IMR-90 (cell line): ENCODE measurements at regions not wholly inside any gene's neighbourhood (a gene's known extent, or its start where the extent isn't known, plus 50 kb on each side); places are given as distances from the start of the nearest gene placed in this dataset.

ENCODE experiments used
- ATAC-seq: fragments of 200-7000 bp; cut with Tn5 transposase; 2 replicates; pipeline ENCODE4 v1.9.1; 2020; ENCODE audit warnings: low read depth, mild to moderate bottlenecking, moderate library complexity
- BruUV-seq: library from RNA; stranded (reverse); fragments of 400-500 nt; replicated peaks from 2 replicates; lab custom pipeline; 2021; lab: Mats Ljungman, UMichigan
- CTCF ChIA-PET: fragments of 300-600 bp; formaldehyde crosslinking; extraction: SDS; loops from one replicate; lab custom pipeline; 2021; ENCODE audit warnings: antibody characterized with exemption; lab: Yijun Ruan, JAX
- POLR2A ChIA-PET: fragments of 300-600 bp; sonication (Branson Sonifier 250); formaldehyde crosslinking; loops from one replicate; lab custom pipeline; 2022; ENCODE audit warnings: antibody characterized with exemption; ENCODE audit not compliant: unreplicated experiment; lab: Charles Lee
- DNase-seq: peaks from one replicate; pipeline ENCODE4 v3.0.0; 2013
- H2AFZ ChIP-seq: replicated peaks from 2 replicates; pipeline ENCODE3; 2013; ENCODE audit warnings: low read length, mild to moderate bottlenecking; ENCODE audit not compliant: poor library complexity
- H2AK5ac ChIP-seq: 2 replicates; pipeline ENCODE4 v1.6.1; 2013; ENCODE audit warnings: low read depth, low read length, inconsistent platforms
- H2AK9ac ChIP-seq: replicated peaks from 2 replicates; pipeline ENCODE3; 2013; ENCODE audit warnings: mild to moderate bottlenecking, low read depth, low read length, moderate library complexity; ENCODE audit not compliant: poor library complexity
- H2BK120ac ChIP-seq: 2 replicates; pipeline ENCODE4 v1.6.1; 2013; ENCODE audit warnings: low read depth, low read length, inconsistent platforms
- H2BK15ac ChIP-seq: 3 replicates; pipeline ENCODE4 v1.6.1; 2013; ENCODE audit warnings: low read depth, low read length, inconsistent platforms
- H2BK20ac ChIP-seq: 2 replicates; pipeline ENCODE4 v1.6.1; 2013; ENCODE audit warnings: low read depth, mild to moderate bottlenecking, inconsistent platforms, low read length, moderate library complexity
- H2BK5ac ChIP-seq: 2 replicates; pipeline ENCODE4 v1.6.1; 2013; ENCODE audit warnings: mild to moderate bottlenecking, low read depth, low read length, inconsistent platforms; ENCODE audit not compliant: poor library complexity, severe bottlenecking
- H3K14ac ChIP-seq: replicated peaks from 2 replicates; pipeline ENCODE4 v1.6.1; 2013; ENCODE audit warnings: low read depth, low read length, inconsistent platforms
- H3K18ac ChIP-seq: 2 replicates; pipeline ENCODE4 v1.6.1; 2013; ENCODE audit warnings: low read depth, low read length, control low read depth
- H3K23ac ChIP-seq: 2 replicates; pipeline ENCODE4 v1.6.1; 2013; ENCODE audit warnings: low read depth, low read length, inconsistent platforms
- H3K27ac ChIP-seq: 2 replicates; pipeline ENCODE4 v1.5.1; 2013; ENCODE audit warnings: mild to moderate bottlenecking, control low read depth, low read length; ENCODE audit not compliant: insufficient read depth
- H3K27me3 ChIP-seq: 2 replicates; pipeline ENCODE4 v1.6.1; 2013; ENCODE audit warnings: low read length; ENCODE audit not compliant: control insufficient read depth, insufficient read depth
- H3K36me3 ChIP-seq: 2 replicates; pipeline ENCODE4 v1.6.1; 2013; ENCODE audit warnings: low read length, mixed read lengths; ENCODE audit not compliant: control insufficient read depth, insufficient read depth
- H3K4ac ChIP-seq: 2 replicates; pipeline ENCODE4 v1.6.1; 2013; ENCODE audit warnings: low read depth, low read length, inconsistent platforms
- H3K4me1 ChIP-seq: 2 replicates; pipeline ENCODE4 v1.6.1; 2013; ENCODE audit warnings: low read length, mixed read lengths; ENCODE audit not compliant: control insufficient read depth, insufficient read depth
- H3K4me2 ChIP-seq: 2 replicates; pipeline ENCODE4 v1.6.1; 2013; ENCODE audit warnings: low read depth, mild to moderate bottlenecking, control low read depth, low read length, moderate library complexity
- H3K4me3 ChIP-seq: 2 replicates; pipeline ENCODE4 v1.5.1; 2013; ENCODE audit warnings: low read depth, mild to moderate bottlenecking, control low read depth, low read length, moderate library complexity; ENCODE audit not compliant: insufficient read depth
- H3K56ac ChIP-seq: 2 replicates; pipeline ENCODE4 v1.6.1; 2013; ENCODE audit warnings: low read length, inconsistent platforms; ENCODE audit not compliant: insufficient read depth; ENCODE audit errors: extremely low read depth
- H3K79me1 ChIP-seq, 2 experiments: 2 replicates each; pipeline ENCODE4 v1.6.1; 2013; ENCODE audit warnings: low read length in 2 of 2, inconsistent platforms in 1 of 2, low read depth in 1 of 2
- H3K9ac ChIP-seq: 2 replicates; pipeline ENCODE4 v1.6.1; 2013; ENCODE audit warnings: low read depth, low read length, control low read depth
- H3K9me1 ChIP-seq: 2 replicates; pipeline ENCODE4 v1.6.1; 2013; ENCODE audit warnings: low read length, inconsistent platforms; ENCODE audit not compliant: insufficient read depth
- H3K9me3 ChIP-seq: 2 replicates; pipeline ENCODE4 v1.6.1; 2013; ENCODE audit warnings: low read length; ENCODE audit not compliant: control insufficient read depth, insufficient read depth
- H4K20me1 ChIP-seq: 2 replicates; pipeline ENCODE4 v1.6.1; 2013; ENCODE audit warnings: low read length, inconsistent platforms; ENCODE audit not compliant: insufficient read depth
- H4K5ac ChIP-seq: 2 replicates; pipeline ENCODE4 v1.6.1; 2013; ENCODE audit warnings: mild to moderate bottlenecking, low read depth, low read length, control low read depth
- H4K8ac ChIP-seq, 2 experiments: 2 replicates each; pipeline ENCODE4 v1.6.1; 2013; ENCODE audit warnings: low read depth in 2 of 2, low read length in 2 of 2, control low read depth in 1 of 2, inconsistent platforms in 1 of 2
- H4K91ac ChIP-seq: 2 replicates; pipeline ENCODE4 v1.6.1; 2013; ENCODE audit warnings: low read depth, low read length, inconsistent platforms; ENCODE audit not compliant: insufficient read depth
- BHLHE40 ChIP-seq: fragments of 150-350 bp; IDR thresholded peaks from 2 replicates; pipeline ENCODE4 v1.6.1; 2016; ENCODE audit warnings: mild to moderate bottlenecking, low read depth, low read length
- CEBPB ChIP-seq: IDR thresholded peaks from 2 replicates; pipeline ENCODE4 v1.6.1; 2012; ENCODE audit warnings: low read depth, low read length, improper control_type of control experiment
- CHD1 ChIP-seq: IDR thresholded peaks from 2 replicates; pipeline ENCODE4 v1.6.1; 2012; ENCODE audit warnings: low read depth, low read length, improper control_type of control experiment
- MAFK ChIP-seq: IDR thresholded peaks from 2 replicates; pipeline ENCODE4 v1.6.1; 2012; ENCODE audit warnings: low read depth, low read length, improper control_type of control experiment
- MAZ ChIP-seq: IDR thresholded peaks from 2 replicates; pipeline ENCODE4 v1.6.1; 2012; ENCODE audit warnings: low read depth, mild to moderate bottlenecking, low read length, improper control_type of control experiment, moderate library complexity, borderline replicate concordance
- MXI1 ChIP-seq: IDR thresholded peaks from 2 replicates; pipeline ENCODE4 v1.6.1; 2012; ENCODE audit warnings: low read depth, mild to moderate bottlenecking, low read length, moderate library complexity, borderline replicate concordance
- NFE2L2 ChIP-seq: fragments of 150-350 bp; IDR thresholded peaks from 2 replicates; pipeline ENCODE4 v1.6.1; 2016; ENCODE audit warnings: low read depth, mild to moderate bottlenecking, low read length
- POLR2A ChIP-seq: IDR thresholded peaks from 2 replicates; pipeline ENCODE4 v1.6.1; 2012; ENCODE audit warnings: mild to moderate bottlenecking, low read depth, low read length
- RCOR1 ChIP-seq: IDR thresholded peaks from 2 replicates; pipeline ENCODE4 v1.6.1; 2012; ENCODE audit warnings: mild to moderate bottlenecking, low read length, improper control_type of control experiment; ENCODE audit not compliant: insufficient replicate concordance
- RFX5 ChIP-seq: IDR thresholded peaks from 2 replicates; pipeline ENCODE4 v1.8.0; 2012; ENCODE audit warnings: low read depth, mild to moderate bottlenecking, low read length, moderate library complexity
- WGBS, 2 experiments: methylation state at CpG; one replicate each; pipeline versions ENCODE4 v1.1.5 to v1.1.7; 2013; ENCODE audit warnings: missing lambda C conversion rate in 2 of 2; ENCODE audit not compliant: insufficient read length in 1 of 2; ENCODE audit errors: extremely low coverage in 2 of 2; 5-methylcytosine and 5-hydroxymethylcytosine counted together
- dilution Hi-C: fragments of 300-500 bp; cut with HindIII; formaldehyde crosslinking; loops from one replicate; pipeline ENCODE4 v1.14.3; 2018; ENCODE audit warnings: low sequenced_read_pairs; ENCODE audit not compliant: unreplicated experiment
- in situ Hi-C: fragments of 300-500 bp; cut with MboI; formaldehyde crosslinking; loops from 3 replicates; pipeline ENCODE4 v1.14.3; 2019; ENCODE audit warnings: low sequenced_read_pairs, inconsistent platforms, mixed read lengths
- intact Hi-C: fragments of 100-400 bp; cut with micrococcal nuclease; formaldehyde crosslinking; loops from 2 replicates; pipeline ENCODE4 v1.10.0; 2022
- TF ChIP-seq, protein P1 (sequence below): fragments of 150-350 bp; IDR thresholded peaks from 2 replicates; pipeline ENCODE4 v1.6.1; 2016; ENCODE audit warnings: low read depth, mild to moderate bottlenecking, low read length, moderate library complexity, borderline replicate concordance
- TF ChIP-seq, protein P2 (sequence below): conservative IDR thresholded peaks from 2 replicates; pipeline ENCODE4 v1.5.1; 2012; ENCODE audit warnings: mild to moderate bottlenecking, low read depth, low read length, improper control_type of control experiment

DNA sequence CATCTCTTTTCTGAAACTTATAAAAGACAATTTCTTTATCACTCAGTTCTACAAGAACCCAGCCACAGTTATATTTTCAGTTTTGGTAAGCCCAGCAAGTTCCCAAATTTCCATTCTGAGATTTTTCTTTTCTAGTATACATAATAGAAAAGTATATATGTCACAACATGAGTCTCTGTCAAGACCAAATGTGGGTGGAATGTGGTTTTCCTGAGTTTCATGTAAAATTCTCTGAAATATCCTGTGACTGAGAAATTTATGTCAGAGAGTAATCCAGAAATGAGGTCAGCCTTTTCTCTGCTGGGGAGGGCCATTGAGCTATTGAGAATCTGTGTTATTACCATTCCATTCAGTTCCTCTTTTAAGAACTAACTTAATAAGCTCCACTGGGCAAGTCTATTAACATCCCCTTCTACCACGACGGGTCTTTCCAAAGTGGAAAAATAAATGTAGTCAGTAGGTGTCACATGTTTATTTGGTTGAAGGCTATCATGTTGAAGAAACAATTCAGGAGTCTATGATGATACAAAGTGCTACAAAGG is 100.7 kb upstream of the HMGN3 start:
- ChIA-PET CTCF (no interaction called here), POLR2A (no interaction called here)
- Histone ChIP-seq H3K4ac (no peak overlapping the region), H3K9ac (no peak overlapping the region), H3K18ac (no peak overlapping the region), H3K23ac (no peak overlapping the region), H2BK120ac (no peak overlapping the region), H4K20me1 (no peaks in the 10 kb centered on the region), H3K27me3 (no peaks in the 10 kb centered on the region), H3K56ac (no peak overlapping the region), H3K79me1 (no peaks in the 10 kb centered on the region), H3K9me1 (no peaks in the 10 kb centered on the region), H3K4me2 (no peak overlapping the region), H4K8ac (no peak overlapping the region), H3K27ac (no peak overlapping the region), H3K36me3 (no peaks in the 10 kb centered on the region), H3K9me3 (no peaks in the 10 kb centered on the region), H2AK9ac (no peak overlapping the region), H4K91ac (no peak overlapping the region), H3K4me1 (no peaks in the 10 kb centered on the region), H2AFZ (no peak overlapping the region), H3K14ac (no peak overlapping the region), H2AK5ac (no peak overlapping the region), H4K5ac (no peak overlapping the region), H2BK5ac (no peak overlapping the region), H2BK15ac (no peak overlapping the region), H2BK20ac (no peak overlapping the region), H3K4me3 (no peak overlapping the region)
- dilution Hi-C loops, result no loop called here
- in situ Hi-C loops, result no loop called here
- no peak for ATAC-seq
- no TSS peak for BruUV-seq
- no peak for TF ChIP-seq MAFK
- no peak for TF ChIP-seq CHD1
- TF ChIP-seq RCOR1, result no peak
- no peak for TF ChIP-seq NFE2L2
- TF ChIP-seq, protein P1, sequence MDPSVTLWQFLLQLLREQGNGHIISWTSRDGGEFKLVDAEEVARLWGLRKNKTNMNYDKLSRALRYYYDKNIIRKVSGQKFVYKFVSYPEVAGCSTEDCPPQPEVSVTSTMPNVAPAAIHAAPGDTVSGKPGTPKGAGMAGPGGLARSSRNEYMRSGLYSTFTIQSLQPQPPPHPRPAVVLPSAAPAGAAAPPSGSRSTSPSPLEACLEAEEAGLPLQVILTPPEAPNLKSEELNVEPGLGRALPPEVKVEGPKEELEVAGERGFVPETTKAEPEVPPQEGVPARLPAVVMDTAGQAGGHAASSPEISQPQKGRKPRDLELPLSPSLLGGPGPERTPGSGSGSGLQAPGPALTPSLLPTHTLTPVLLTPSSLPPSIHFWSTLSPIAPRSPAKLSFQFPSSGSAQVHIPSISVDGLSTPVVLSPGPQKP, result no peak
- no peak for TF ChIP-seq BHLHE40
- TF ChIP-seq MAZ, result no peak
- TF ChIP-seq, protein P2, sequence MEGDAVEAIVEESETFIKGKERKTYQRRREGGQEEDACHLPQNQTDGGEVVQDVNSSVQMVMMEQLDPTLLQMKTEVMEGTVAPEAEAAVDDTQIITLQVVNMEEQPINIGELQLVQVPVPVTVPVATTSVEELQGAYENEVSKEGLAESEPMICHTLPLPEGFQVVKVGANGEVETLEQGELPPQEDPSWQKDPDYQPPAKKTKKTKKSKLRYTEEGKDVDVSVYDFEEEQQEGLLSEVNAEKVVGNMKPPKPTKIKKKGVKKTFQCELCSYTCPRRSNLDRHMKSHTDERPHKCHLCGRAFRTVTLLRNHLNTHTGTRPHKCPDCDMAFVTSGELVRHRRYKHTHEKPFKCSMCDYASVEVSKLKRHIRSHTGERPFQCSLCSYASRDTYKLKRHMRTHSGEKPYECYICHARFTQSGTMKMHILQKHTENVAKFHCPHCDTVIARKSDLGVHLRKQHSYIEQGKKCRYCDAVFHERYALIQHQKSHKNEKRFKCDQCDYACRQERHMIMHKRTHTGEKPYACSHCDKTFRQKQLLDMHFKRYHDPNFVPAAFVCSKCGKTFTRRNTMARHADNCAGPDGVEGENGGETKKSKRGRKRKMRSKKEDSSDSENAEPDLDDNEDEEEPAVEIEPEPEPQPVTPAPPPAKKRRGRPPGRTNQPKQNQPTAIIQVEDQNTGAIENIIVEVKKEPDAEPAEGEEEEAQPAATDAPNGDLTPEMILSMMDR, result no peak
- TF ChIP-seq RFX5, result no peak
- no peak for TF ChIP-seq MXI1
- no peak for TF ChIP-seq POLR2A
- TF ChIP-seq CEBPB, result no peak
- intact Hi-C loops, result no loop called here
- no peak for DNase-seq
- no CpG with 5 or more reads among the region's 2 CpGs for WGBS, 2 experiments
